ENCODE measurements at regions not wholly inside any gene's neighbourhood (a gene's known extent, or its start where the extent isn't known, plus 50 kb on each side); places are given as distances from the start of the nearest gene placed in this dataset.
A peak's percentile ranks its signal among the peaks of the same experiment; 100 is the strongest.

DNA sequence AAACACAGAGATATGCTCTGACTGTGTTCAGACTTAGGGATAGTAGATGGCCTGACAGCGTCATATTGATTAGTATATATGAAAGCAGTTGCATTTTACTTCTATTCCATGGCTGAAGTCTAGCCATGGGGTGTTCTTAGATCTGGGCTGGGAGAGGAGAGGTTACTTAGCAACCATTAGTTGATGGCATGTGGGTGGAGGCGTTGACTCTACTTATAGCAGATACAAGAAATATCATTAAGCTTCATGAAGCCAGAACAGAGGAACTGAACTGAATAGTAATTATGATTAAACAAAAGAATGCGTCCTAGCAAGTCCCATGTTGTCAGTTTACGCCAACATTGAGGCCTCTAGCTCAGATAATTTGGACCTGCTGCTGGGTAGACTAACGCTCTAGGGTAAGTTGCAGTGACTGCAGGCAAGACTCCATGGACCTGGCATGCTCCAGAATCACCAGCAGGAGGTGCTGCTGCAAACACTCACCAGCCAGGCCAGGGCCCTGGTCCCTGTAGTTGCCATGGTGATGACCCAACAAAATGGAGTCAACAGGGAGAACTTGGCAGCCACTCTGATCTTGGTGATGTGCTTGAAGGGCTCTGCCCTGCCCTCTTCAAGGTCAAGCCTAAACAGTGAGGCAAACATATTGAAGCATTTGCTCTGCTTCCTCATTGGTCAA lies 477.3 kb downstream of the PREX1 start:
- Histone ChIP-seq H3K4me1 (peaks cover 0 to 6% (median 4%) of the 10 kb centered on the region in 4 donors), H3K27ac (replicated peaks in 1 of 4) (no peak overlapping the region), H3K4me3 (no peak overlapping the region), H3K36me3 (no peaks in the 10 kb centered on the region), H3K9me3 (peaks cover 0 to 8% (median 2%) of the 10 kb centered on the region in 4 donors), H3K27me3 (no peaks in the 10 kb centered on the region)
- intact Hi-C loops (cut with DNase I), result loop anchor here (10.0 kb wide), 1 partner anchor 264 kb away; no protein-coding TSS in a partner anchor
- WGBS, result 78% methylated on average over 5 of the region's 5 CpGs
- peak in 1 of 3 experiments; percentile 18 for TF ChIP-seq CTCF (IDR thresholded peaks at IDR 0.05)
- no peak for TF ChIP-seq POLR2AphosphoS5 (IDR thresholded peaks at IDR 0.05)
- DNase-seq (ENCODE audit: extremely low spot score), result no peak

DNA sequence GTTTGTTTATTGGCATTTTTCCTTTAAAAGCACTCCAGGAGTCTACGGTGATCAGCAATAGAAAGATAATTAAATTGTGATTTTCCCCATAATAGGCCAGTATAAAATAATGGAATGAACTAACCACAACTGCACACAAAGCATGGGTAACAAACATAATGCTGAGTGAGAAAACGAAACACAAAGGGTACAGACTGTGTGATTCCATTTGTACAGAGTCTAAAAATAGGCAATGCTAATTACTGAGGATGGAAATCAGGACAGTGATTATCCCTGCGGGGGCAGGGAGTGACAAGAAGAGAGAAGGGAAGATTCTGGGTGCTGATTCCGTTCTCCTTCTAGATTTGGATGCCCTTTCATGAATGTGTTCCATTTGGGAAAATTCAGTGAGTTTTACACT lies 478.1 kb downstream of the PREX1 start:
- no peaks in the 10 kb centered on the region for H3K36me3 ChIP-seq
- WGBS, result 70% methylated on average over 4 of the region's 4 CpGs
- DNase-seq (ENCODE audit: extremely low spot score), result no peak
- no peak overlapping the region for H3K4me3 ChIP-seq
- no peak for TF ChIP-seq CTCF (IDR thresholded peaks at IDR 0.05)
- TF ChIP-seq POLR2AphosphoS5 (IDR thresholded peaks at IDR 0.05), result no peak
- TF ChIP-seq POLR2A (IDR thresholded peaks at IDR 0.05; ENCODE audit: low read depth), result no peak
- TF ChIP-seq EP300 (IDR thresholded peaks at IDR 0.05), result no peak
- intact Hi-C loops (cut with DNase I), result loop anchor here (10.0 kb wide), 1 partner anchor 265 kb away; no protein-coding TSS in a partner anchor
- H3K9me3 ChIP-seq, result peaks cover 0 to 5% (median 2%) of the 10 kb centered on the region in 4 donors
- H3K4me1 ChIP-seq, result peaks cover 0 to 6% (median 4%) of the 10 kb centered on the region in 4 donors
- no peaks in the 10 kb centered on the region for H3K27me3 ChIP-seq
- no peak overlapping the region for H3K27ac ChIP-seq (replicated peaks in 1 of 4)

- Histone ChIP-seq H3K36me3 (no peaks in the 10 kb centered on the region), H3K4me3 (no peak overlapping the region), H3K9me3 (no peaks in the 10 kb centered on the region), H3K27me3 (no peaks in the 10 kb centered on the region), H3K27ac (replicated peaks in 1 of 4) (no peak overlapping the region), H3K4me1 (peaks cover 0 to 6% (median 4%) of the 10 kb centered on the region in 4 donors)
- DNase-seq (ENCODE audit: extremely low spot score), result no peak
- WGBS, result 71% methylated on average over 3 of the region's 3 CpGs
- intact Hi-C loops (cut with DNase I), result no loop called here
- TF ChIP-seq POLR2A (IDR thresholded peaks at IDR 0.05; ENCODE audit: low read depth), result no peak
Measured at GRCh38 chr20:48348022-48348421, 479.8 kb downstream of the PREX1 start.

GRCh38 chr20:48342822-48343513 lies 484.8 kb downstream of the PREX1 start:
- 92% methylated on average over 25 of the region's 28 CpGs for WGBS
- Histone ChIP-seq H3K36me3 (no peaks in the 10 kb centered on the region), H3K9me3 (no peaks in the 10 kb centered on the region), H3K27ac (replicated peaks in 1 of 4) (no peak overlapping the region), H3K4me1 (peaks cover 0 to 22% (median 18%) of the 10 kb centered on the region in 4 donors), H3K4me3 (no peak overlapping the region), H3K27me3 (no peaks in the 10 kb centered on the region)
- no peak for TF ChIP-seq EP300 (IDR thresholded peaks at IDR 0.05)
- TF ChIP-seq POLR2A (IDR thresholded peaks at IDR 0.05; ENCODE audit: low read depth), result no peak
- TF ChIP-seq CTCF (IDR thresholded peaks at IDR 0.05), result no peak
- TF ChIP-seq POLR2AphosphoS5 (IDR thresholded peaks at IDR 0.05), result no peak
- intact Hi-C loops (cut with DNase I), result no loop called here
- no peak for DNase-seq (ENCODE audit: extremely low spot score)

DNA sequence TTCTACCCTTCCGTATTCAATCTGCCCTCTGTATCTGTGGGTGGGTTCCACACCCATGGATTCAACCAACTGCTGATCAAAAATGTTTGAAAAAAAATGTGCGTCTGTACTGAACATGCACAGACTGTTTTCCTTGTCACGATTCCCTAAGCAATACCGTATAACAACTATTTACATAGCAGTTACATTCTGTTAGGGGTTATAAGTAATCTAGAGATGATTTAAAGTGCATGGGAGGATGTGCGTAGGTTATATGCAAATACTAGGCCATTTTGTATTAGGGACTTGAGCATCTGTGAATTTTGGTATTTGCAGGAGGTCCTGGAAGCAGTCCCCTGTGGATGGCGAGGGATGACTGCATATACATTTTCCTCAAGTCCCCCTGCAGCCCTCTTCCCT lies 486.9 kb downstream of the PREX1 start:
- TF ChIP-seq POLR2AphosphoS5 (IDR thresholded peaks at IDR 0.05), result no peak
- no peak for TF ChIP-seq POLR2A (IDR thresholded peaks at IDR 0.05; ENCODE audit: low read depth)
- TF ChIP-seq CTCF (IDR thresholded peaks at IDR 0.05), result no peak
- TF ChIP-seq EP300 (IDR thresholded peaks at IDR 0.05), result no peak
- Histone ChIP-seq H3K27ac (replicated peaks in 1 of 4) (no peak overlapping the region), H3K4me3 (no peak overlapping the region), H3K9me3 (no peaks in the 10 kb centered on the region), H3K27me3 (no peaks in the 10 kb centered on the region), H3K4me1 (peaks cover 0 to 22% (median 18%) of the 10 kb centered on the region in 4 donors), H3K36me3 (no peaks in the 10 kb centered on the region)
- DNase-seq (ENCODE audit: extremely low spot score), result no peak
- intact Hi-C loops (cut with DNase I), result no loop called here
- WGBS, result 89% methylated on average over 6 of the region's 6 CpGs
